ENCODE measurements at regions not wholly inside any gene's neighbourhood (a gene's known extent, or its start where the extent isn't known, plus 50 kb on each side); places are given as distances from the start of the nearest gene placed in this dataset.

DNA sequence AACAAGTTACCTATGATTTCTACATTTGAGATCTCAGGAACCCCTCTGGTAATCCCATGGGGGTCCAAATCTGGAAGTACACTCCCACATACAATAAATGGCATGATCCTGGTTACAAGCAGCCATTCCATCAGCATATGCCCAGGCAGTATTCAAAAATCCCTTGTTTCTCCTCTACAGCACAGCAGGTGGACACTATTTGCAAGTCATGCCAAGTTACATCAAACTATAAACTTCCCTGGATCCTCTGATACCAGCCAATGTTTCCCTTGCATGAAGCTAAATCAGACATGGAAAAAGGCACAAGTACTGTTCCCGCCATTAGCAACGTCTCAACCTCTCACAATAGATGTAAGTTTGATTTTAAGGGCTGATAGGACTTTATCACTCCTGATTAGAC lies 134.5 kb upstream of the PRSS16 start:
- in situ Hi-C loops (cut with HindIII; ENCODE audit: low sequenced_read_pairs): no loop called here

DNA sequence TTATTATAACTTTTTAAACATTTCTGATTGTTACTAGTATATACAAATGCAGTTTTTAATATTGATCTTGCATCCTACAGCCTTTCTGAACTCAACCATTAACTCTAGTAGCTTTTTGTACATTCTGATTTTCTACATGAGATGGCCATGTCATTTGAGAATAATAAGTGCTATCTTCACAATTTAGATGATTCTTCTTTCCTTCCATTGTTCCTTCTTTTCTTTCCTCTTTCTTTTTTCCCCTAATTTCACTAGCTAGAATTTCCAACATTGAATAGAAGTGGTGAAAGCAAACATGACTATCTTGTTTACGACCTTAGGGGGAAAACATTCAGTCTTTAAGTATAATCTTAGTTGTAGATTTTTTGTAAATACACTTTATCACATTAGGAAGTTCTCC lies 128.2 kb upstream of the PRSS16 start:
- in situ Hi-C loops (cut with HindIII; ENCODE audit: low sequenced_read_pairs): no loop called here
- TF ChIP-seq, protein P1, sequence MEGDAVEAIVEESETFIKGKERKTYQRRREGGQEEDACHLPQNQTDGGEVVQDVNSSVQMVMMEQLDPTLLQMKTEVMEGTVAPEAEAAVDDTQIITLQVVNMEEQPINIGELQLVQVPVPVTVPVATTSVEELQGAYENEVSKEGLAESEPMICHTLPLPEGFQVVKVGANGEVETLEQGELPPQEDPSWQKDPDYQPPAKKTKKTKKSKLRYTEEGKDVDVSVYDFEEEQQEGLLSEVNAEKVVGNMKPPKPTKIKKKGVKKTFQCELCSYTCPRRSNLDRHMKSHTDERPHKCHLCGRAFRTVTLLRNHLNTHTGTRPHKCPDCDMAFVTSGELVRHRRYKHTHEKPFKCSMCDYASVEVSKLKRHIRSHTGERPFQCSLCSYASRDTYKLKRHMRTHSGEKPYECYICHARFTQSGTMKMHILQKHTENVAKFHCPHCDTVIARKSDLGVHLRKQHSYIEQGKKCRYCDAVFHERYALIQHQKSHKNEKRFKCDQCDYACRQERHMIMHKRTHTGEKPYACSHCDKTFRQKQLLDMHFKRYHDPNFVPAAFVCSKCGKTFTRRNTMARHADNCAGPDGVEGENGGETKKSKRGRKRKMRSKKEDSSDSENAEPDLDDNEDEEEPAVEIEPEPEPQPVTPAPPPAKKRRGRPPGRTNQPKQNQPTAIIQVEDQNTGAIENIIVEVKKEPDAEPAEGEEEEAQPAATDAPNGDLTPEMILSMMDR (IDR thresholded peaks at IDR 0.05; ENCODE audit: low read depth, low read length, missing control alignments): no peak
- H3K4me3 ChIP-seq (ENCODE audit: low read depth, low read length): no peak overlapping the region
- DNase-seq (ENCODE audit: low read depth): no peak

More for the DNA sequence above, 134.5 kb upstream of the PRSS16 start:
- H3K4me3 ChIP-seq (ENCODE audit: low read depth, low read length): no peak overlapping the region
- TF ChIP-seq, protein P1 (IDR thresholded peaks at IDR 0.05; ENCODE audit: low read depth, low read length, missing control alignments): no peak
- DNase-seq (ENCODE audit: low read depth): no peak

DNA sequence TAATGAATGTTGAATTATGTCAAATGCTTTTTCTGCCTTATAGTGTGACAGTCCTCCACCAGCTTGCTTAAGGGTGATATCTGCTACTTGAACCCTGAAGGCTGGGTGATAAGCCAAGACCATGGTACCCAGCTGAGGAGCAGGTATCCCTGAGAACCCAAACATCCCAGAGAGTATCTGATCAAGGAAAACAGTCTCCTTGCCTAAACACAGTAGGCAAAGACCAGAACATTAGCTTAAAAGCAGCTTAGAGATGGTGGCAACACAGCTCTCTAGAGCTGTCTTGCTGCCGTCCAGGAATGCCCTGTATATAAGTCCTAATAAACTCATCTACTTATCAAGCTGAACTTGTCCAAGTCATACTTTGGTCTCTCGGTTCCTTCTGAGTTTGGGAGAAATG lies 127.7 kb upstream of the PRSS16 start:
- no peak overlapping the region for H3K4me3 ChIP-seq (ENCODE audit: low read depth, low read length)
- no peak for DNase-seq (ENCODE audit: low read depth)
- in situ Hi-C loops (cut with HindIII; ENCODE audit: low sequenced_read_pairs): no loop called here
- TF ChIP-seq, protein P1 (IDR thresholded peaks at IDR 0.05; ENCODE audit: low read depth, low read length, missing control alignments): no peak

DNA sequence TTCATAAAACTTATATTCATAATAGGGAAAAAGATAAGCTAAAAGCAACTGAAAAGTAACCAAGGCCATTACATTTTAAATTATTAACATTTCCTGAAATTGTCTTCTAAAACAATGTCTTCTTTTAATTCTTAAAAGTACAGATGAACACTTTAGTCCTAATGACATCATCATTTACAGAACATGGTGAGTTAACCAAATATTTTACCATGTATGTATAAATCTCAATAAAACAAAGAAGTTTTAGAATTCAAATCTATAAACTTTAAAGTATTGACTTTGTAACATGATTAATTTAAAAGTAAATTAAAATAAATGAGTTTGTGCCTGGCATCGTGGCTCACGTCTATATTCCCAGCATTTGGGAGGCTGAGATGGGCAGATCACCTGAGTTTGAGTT lies 125.9 kb upstream of the PRSS16 start:
- DNase-seq (ENCODE audit: low read depth): no peak
- no peak overlapping the region for H3K4me3 ChIP-seq (ENCODE audit: low read depth, low read length)
- in situ Hi-C loops (cut with HindIII; ENCODE audit: low sequenced_read_pairs): no loop called here
- TF ChIP-seq, protein P1 (IDR thresholded peaks at IDR 0.05; ENCODE audit: low read depth, low read length, missing control alignments): no peak

DNA sequence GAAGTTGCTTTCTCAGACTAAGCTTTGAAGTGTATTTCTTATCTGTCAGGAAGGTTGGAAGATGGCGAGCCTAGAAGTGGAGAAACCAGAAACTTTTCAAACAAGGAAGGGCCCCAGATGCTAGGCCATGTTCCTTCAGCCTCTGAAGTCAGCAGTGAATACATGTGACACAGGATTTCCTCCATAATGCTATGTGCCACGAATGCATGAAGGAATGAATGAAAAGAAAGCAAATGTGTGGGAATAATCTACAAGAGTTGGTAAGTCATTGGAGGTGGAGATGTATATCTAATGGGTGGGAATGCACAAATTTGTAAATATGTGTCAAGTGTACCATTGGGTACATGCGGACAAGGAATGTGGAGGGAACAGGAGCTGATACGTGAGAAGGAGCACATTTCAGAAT lies 123.2 kb upstream of the PRSS16 start:
- DNase-seq (ENCODE audit: low read depth): no peak
- TF ChIP-seq, protein P1 (IDR thresholded peaks at IDR 0.05; ENCODE audit: low read depth, low read length, missing control alignments): no peak
- in situ Hi-C loops (cut with HindIII; ENCODE audit: low sequenced_read_pairs): no loop called here

DNA sequence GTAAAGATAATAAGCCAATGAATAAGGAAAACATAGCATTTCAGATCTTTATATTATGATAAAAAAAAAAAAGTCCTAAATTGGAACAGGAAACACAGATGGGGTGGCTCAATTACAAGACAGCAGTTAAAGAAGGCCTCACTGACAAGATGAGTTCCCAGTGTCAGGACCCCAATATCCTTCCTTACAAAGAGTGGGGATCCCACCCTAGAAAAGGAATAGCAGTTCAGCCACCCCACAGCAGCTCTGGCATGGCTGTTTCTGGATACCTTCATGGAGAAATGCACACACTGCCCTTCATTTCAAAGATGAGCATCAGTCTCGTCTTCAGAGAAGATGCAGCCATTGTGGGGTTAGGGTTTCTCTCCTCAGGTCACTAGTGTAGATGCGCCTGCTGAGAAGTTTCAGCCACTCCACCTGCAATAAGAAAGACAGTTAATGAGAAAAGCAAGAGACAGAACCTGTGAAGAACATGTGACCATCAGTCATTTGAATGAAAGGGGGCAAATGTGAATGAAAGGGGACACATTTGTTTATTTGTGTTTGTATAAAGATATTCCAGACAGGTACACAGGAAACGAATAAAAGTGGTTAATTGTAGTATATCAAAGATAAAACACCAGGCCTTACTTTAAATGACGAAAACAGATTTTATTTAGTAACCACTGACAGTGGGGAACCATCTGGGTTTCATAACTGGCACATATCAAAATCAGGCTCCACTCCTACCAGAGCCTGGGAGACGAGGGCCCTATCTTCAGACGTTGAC lies 121.3 kb upstream of the PRSS16 start:
- H3K4me3 ChIP-seq (ENCODE audit: low read depth, low read length): no peak overlapping the region
- TF ChIP-seq, protein P1 (IDR thresholded peaks at IDR 0.05; ENCODE audit: low read depth, low read length, missing control alignments): no peak
- in situ Hi-C loops (cut with HindIII; ENCODE audit: low sequenced_read_pairs): loop anchor here (25.0 kb wide), 1 partner anchor 1089 kb away; a partner anchor contains a TSS

More for the DNA sequence above, 123.2 kb upstream of the PRSS16 start:
- no peak overlapping the region for H3K4me3 ChIP-seq (ENCODE audit: low read depth, low read length)

More for the DNA sequence above, 121.3 kb upstream of the PRSS16 start:
- no peak for DNase-seq (ENCODE audit: low read depth)
